ENCODE measurements at regions not wholly inside any gene's neighbourhood (a gene's known extent, or its start where the extent isn't known, plus 50 kb on each side); places are given as distances from the start of the nearest gene placed in this dataset.
"Not testable (repeated sequence)": the region's sequence is repeated elsewhere in the genome, so short reads cannot be mapped to it uniquely, and the experiment has no call there.

GRCh38 chr9:124084087-124084486 lies 72.5 kb downstream of the LHX2 start:
- no peak for DNase-seq
- Histone ChIP-seq H3K4me3 (ENCODE audit: insufficient read depth, low read depth, low read length) (no peak overlapping the region), H3K27me3 (ENCODE audit: control insufficient read depth, insufficient read depth, low read length) (no peaks in the 10 kb centered on the region), H3K36me3 (replicated peaks; ENCODE audit: control insufficient read depth, insufficient read depth, low read length) (no peaks in the 10 kb centered on the region)

GRCh38 chr9:124087226-124087625 lies 75.7 kb downstream of the LHX2 start:
- no peaks in the 10 kb centered on the region for H3K27me3 ChIP-seq (ENCODE audit: control insufficient read depth, insufficient read depth, low read length)
- DNase-seq, result no peak
- H3K36me3 ChIP-seq (replicated peaks; ENCODE audit: control insufficient read depth, insufficient read depth, low read length), result no peaks in the 10 kb centered on the region
- no peak overlapping the region for H3K4me3 ChIP-seq (ENCODE audit: insufficient read depth, low read depth, low read length)

- no peak for DNase-seq
- H3K4me3 ChIP-seq (ENCODE audit: insufficient read depth, low read depth, low read length), result no peak overlapping the region
- H3K36me3 ChIP-seq (replicated peaks; ENCODE audit: control insufficient read depth, insufficient read depth, low read length), result no peaks in the 10 kb centered on the region
- no peaks in the 10 kb centered on the region for H3K27me3 ChIP-seq (ENCODE audit: control insufficient read depth, insufficient read depth, low read length)
Observed at GRCh38 chr9:124088476-124088837, 76.9 kb downstream of the LHX2 start.

- DNase-seq; H3K36me3 ChIP-seq (replicated peaks; ENCODE audit: control insufficient read depth, insufficient read depth, low read length); H3K27me3 ChIP-seq (ENCODE audit: control insufficient read depth, insufficient read depth, low read length); H3K4me3 ChIP-seq (ENCODE audit: insufficient read depth, low read depth, low read length): not testable (repeated sequence)
Observed at GRCh38 chr9:124089631-124090488, 78.3 kb downstream of the LHX2 start.

GRCh38 chr9:124098141-124098905 lies 86.8 kb downstream of the LHX2 start:
- no peaks in the 10 kb centered on the region for H3K36me3 ChIP-seq (replicated peaks; ENCODE audit: control insufficient read depth, insufficient read depth, low read length)

GRCh38 chr9:124099860-124100259 lies 88.3 kb downstream of the LHX2 start:
- no peak for DNase-seq
- Histone ChIP-seq H3K4me3 (ENCODE audit: insufficient read depth, low read depth, low read length) (no peak overlapping the region), H3K27me3 (ENCODE audit: control insufficient read depth, insufficient read depth, low read length) (no peaks in the 10 kb centered on the region), H3K36me3 (replicated peaks; ENCODE audit: control insufficient read depth, insufficient read depth, low read length) (no peaks in the 10 kb centered on the region)

More at GRCh38 chr9:124098141-124098905, 86.8 kb downstream of the LHX2 start:
- Histone ChIP-seq H3K4me3 (ENCODE audit: insufficient read depth, low read depth, low read length) (no peak overlapping the region), H3K27me3 (ENCODE audit: control insufficient read depth, insufficient read depth, low read length) (no peaks in the 10 kb centered on the region)
- no peak for DNase-seq

- H3K4me3 ChIP-seq (ENCODE audit: insufficient read depth, low read depth, low read length), result no peak overlapping the region
- DNase-seq, result no peak
- H3K27me3 ChIP-seq (ENCODE audit: control insufficient read depth, insufficient read depth, low read length), result no peaks in the 10 kb centered on the region
- no peaks in the 10 kb centered on the region for H3K36me3 ChIP-seq (replicated peaks; ENCODE audit: control insufficient read depth, insufficient read depth, low read length)
Observed at GRCh38 chr9:124101215-124101968, 89.8 kb downstream of the LHX2 start.

GRCh38 chr9:124101969-124102345 lies 90.4 kb downstream of the LHX2 start:
- no peak overlapping the region for H3K4me3 ChIP-seq (ENCODE audit: insufficient read depth, low read depth, low read length)
- DNase-seq, result no peak
- no peaks in the 10 kb centered on the region for H3K36me3 ChIP-seq (replicated peaks; ENCODE audit: control insufficient read depth, insufficient read depth, low read length)
- H3K27me3 ChIP-seq (ENCODE audit: control insufficient read depth, insufficient read depth, low read length), result no peaks in the 10 kb centered on the region

GRCh38 chr9:124102363-124102762 lies 90.8 kb downstream of the LHX2 start:
- H3K4me3 ChIP-seq (ENCODE audit: insufficient read depth, low read depth, low read length), result no peak overlapping the region
- no peak for DNase-seq
- no peaks in the 10 kb centered on the region for H3K36me3 ChIP-seq (replicated peaks; ENCODE audit: control insufficient read depth, insufficient read depth, low read length)
- H3K27me3 ChIP-seq (ENCODE audit: control insufficient read depth, insufficient read depth, low read length), result no peaks in the 10 kb centered on the region

- Histone ChIP-seq H3K27me3 (ENCODE audit: control insufficient read depth, insufficient read depth, low read length) (no peaks in the 10 kb centered on the region), H3K36me3 (replicated peaks; ENCODE audit: control insufficient read depth, insufficient read depth, low read length) (no peaks in the 10 kb centered on the region), H3K4me3 (ENCODE audit: insufficient read depth, low read depth, low read length) (no peak overlapping the region)
- no peak for DNase-seq
Observed at GRCh38 chr9:124105266-124105665, 93.7 kb downstream of the LHX2 start.

- Histone ChIP-seq H3K4me3 (ENCODE audit: insufficient read depth, low read depth, low read length) (no peak overlapping the region), H3K27me3 (ENCODE audit: control insufficient read depth, insufficient read depth, low read length) (no peaks in the 10 kb centered on the region), H3K36me3 (replicated peaks; ENCODE audit: control insufficient read depth, insufficient read depth, low read length) (no peaks in the 10 kb centered on the region)
- no peak for DNase-seq
Observed at GRCh38 chr9:124108216-124108615, 96.6 kb downstream of the LHX2 start.

- no peaks in the 10 kb centered on the region for H3K36me3 ChIP-seq (replicated peaks; ENCODE audit: control insufficient read depth, insufficient read depth, low read length)
- no peak overlapping the region for H3K4me3 ChIP-seq (ENCODE audit: insufficient read depth, low read depth, low read length)
- DNase-seq, result peak; percentile 86
- H3K27me3 ChIP-seq (ENCODE audit: control insufficient read depth, insufficient read depth, low read length), result no peaks in the 10 kb centered on the region
Observed at GRCh38 chr9:124110307-124110915, 98.8 kb downstream of the LHX2 start.

- Histone ChIP-seq H3K27me3 (ENCODE audit: control insufficient read depth, insufficient read depth, low read length) (no peaks in the 10 kb centered on the region), H3K36me3 (replicated peaks; ENCODE audit: control insufficient read depth, insufficient read depth, low read length) (no peaks in the 10 kb centered on the region), H3K4me3 (ENCODE audit: insufficient read depth, low read depth, low read length) (no peak overlapping the region)
- no peak for DNase-seq
Observed at GRCh38 chr9:124116683-124117363, 105.3 kb downstream of the LHX2 start.

- Histone ChIP-seq H3K36me3 (replicated peaks; ENCODE audit: control insufficient read depth, insufficient read depth, low read length) (no peaks in the 10 kb centered on the region), H3K27me3 (ENCODE audit: control insufficient read depth, insufficient read depth, low read length) (no peaks in the 10 kb centered on the region), H3K4me3 (ENCODE audit: insufficient read depth, low read depth, low read length) (no peak overlapping the region)
- DNase-seq, result no peak
Observed at GRCh38 chr9:124118894-124119293, 107.3 kb downstream of the LHX2 start.
